Inferior parietal cortex (tissue), 1 donor: ENCODE measurements at regions not wholly inside any gene's neighbourhood (a gene's known extent, or its start where the extent isn't known, plus 50 kb on each side); places are given as distances from the start of the nearest gene placed in this dataset.
"Not testable (repeated sequence)": the region's sequence is repeated elsewhere in the genome, so short reads cannot be mapped to it uniquely, and the experiment has no call there.

Source experiments
- DNase-seq: peaks from one replicate; pipeline ENCODE4 v3.0.0-alpha.2; 2016; ENCODE audit errors: extremely low spot score

- no peak for DNase-seq
Observed at GRCh38 chr4:29708473-29708872, 1011.7 kb upstream of the PCDH7 start.

DNA sequence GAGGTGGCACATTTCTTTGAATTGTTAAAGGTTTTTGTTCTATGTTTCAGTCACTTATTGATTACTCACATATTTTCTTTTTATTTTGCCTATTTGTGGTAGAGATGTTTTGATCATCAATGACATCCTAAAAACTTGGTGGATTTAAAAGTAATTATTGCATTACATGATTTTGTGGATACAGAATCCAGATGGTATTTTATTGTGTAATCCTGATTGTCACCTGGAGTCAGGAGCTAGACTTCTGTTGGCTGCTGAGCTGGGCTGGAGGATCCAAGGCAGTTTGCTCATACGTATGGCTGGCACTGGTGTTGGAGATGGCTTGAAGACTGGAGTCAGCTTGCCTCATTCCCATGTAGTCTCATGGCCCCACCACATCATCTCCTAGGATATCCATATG lies 1009.6 kb upstream of the PCDH7 start:
- DNase-seq: no peak

DNA sequence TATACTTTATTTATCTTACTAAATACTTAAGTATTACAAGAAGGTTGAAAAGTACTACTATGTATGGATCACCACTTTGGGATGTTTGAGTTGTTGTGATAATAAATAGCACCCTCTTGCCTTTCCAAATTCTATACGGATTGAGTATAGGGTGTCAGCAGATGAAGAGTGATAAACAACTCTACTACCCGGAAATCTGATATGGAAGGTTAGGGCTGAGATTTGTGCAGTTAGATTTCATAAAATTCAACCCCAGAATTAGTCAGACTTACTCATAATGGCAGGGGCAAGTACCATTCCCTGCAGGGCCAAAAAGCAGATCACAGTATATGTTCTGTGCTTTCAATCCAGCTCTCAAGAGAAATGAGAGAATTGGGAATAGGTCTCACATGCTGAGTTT lies 1008.9 kb upstream of the PCDH7 start:
- no peak for DNase-seq

DNA sequence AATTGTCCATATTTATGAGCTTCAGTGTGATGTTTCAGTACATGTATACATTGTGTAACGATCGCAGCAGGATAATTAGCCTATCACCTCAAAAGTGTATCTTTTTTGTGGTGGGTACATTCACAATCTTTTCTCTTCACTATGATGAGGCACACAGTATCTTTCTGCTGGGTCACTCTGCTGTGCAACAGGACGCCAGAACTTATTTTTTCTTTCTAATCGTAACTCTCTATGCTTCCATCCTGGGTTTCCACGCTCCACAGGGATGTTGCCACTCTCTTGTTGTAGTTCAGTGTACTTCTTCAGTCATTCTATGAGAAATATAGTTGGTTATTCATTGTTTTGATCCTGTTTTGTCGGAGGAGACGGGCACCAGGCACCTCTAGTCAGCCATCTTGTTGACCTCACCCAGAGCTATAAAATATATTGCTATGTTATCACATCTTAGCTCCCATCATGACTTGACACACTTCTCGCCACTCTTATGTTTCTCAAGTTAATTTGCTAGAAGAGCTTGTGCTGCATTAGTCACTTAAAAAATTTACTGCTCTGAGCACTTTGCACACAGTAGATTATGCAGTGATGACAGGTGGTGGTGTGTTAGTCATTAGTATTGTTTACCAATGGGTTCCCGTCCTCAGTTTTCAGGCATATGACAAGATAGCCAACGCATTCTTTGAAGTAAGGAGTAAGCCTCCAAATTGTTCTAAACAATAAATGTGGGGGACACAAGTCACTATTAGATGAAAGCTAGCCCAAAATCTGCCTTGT lies 1002.7 kb upstream of the PCDH7 start:
- DNase-seq: no peak

DNA sequence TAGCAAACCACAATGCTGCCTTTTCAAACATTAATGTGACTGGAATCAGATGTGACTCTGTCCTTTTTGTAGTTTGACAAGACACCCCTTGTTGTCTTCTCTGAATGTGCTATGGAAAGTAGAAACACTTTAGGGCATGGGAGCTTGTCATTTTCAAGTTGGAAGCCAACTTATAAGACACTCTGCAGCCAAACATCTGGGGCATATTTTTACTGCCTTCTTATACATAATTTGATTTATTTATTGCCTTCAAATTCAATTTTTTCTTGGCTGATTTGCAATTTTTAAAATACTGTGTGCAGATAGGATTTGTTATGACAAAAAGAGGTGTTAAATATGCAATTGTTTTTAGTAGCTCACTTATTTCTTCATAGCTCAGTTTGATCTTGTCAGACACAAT lies 1002.0 kb upstream of the PCDH7 start:
- no peak for DNase-seq

GRCh38 chr4:29722253-29722652 lies 997.9 kb upstream of the PCDH7 start:
- no peak for DNase-seq

DNA sequence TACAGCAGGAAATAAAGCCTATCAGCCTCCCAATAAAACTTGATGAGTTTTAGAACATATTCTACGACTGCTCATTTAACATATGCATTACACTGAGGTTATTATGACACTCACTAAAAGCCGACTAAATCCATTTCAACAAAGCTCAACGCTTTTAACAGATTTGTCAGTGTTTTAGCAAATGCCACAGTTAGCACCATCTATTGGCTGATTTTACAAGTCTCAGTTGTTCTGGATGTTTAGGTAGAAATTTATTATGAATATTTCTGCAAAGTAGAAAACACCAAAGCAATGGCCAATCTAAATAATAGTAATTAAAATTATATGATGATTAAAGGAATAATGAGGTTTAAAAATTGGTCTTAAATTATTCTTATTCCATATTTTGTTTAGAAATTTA lies 993.2 kb upstream of the PCDH7 start:
- DNase-seq: no peak

- DNase-seq: no peak
Observed at GRCh38 chr4:29734343-29735213, 985.6 kb upstream of the PCDH7 start.

- no peak for DNase-seq
Observed at GRCh38 chr4:29756966-29757365, 963.2 kb upstream of the PCDH7 start.

DNA sequence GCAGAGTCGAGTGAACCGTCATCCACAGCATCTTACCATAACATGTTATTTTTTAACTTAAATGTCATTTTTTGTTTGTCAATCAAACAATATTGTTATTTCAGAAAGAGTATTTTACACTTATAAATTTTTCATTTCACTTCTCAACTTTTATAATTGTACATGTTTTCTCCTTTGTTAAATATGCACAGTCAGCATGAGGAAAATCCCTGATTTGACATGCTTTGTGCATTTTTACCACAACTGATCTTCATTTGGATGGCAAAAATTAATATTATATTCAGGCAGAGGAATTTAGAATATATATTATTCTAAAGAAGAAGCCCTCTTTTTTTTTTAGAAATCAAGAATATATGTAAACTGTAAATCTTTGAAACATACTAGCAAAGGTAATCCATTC lies 958.0 kb upstream of the PCDH7 start:
- no peak for DNase-seq

GRCh38 chr4:29770627-29771026 lies 949.5 kb upstream of the PCDH7 start:
- no peak for DNase-seq

DNA sequence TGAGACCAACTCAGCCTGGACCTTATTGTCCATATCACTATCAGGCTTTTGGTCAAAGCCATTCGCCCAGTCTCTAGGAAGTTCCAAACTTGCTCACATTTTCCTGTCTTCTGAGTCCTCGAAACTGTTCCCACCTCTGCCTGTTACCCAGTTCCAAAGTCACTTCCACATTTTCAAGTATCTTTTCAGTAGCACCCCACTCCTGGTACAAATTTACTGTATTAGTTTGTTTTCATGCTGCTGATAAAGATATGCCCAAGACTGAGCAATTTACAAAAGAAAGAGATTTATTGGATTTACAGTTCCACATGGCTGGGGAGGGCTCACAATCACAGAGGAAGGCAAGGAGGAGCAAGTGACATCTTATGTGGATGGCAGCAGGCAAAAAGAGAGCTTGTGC lies 932.0 kb upstream of the PCDH7 start:
- not testable (repeated sequence) for DNase-seq

GRCh38 chr4:29805245-29805644 lies 914.9 kb upstream of the PCDH7 start:
- peak; percentile 14 for DNase-seq

DNA sequence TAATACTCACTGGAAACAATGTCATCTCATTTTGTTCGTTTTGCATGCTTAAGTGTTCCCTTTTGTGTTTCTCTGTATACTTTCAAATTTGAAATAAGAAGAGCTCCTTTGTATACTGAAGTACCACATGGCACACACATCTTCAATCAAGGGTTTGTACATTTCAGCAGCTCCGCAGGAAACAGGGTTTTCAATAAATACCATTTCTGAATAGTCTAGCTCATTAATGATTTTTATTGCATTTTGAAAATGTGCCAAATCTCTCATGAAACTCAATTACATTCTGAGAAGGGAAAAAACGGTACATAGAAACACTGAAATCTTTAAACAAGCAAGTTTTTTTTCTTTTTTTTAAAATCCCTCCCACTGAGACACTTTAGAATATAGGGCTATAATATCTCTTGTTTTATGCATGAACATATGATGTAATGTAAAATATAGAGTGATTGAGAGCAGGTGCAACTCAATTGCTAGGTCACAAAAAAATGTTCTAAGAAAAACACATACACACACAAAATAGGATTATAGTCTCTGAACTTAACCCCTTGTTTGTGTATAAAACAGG lies 914.2 kb upstream of the PCDH7 start:
- no peak for DNase-seq

- DNase-seq: no peak
Observed at GRCh38 chr4:29817961-29818360, 902.2 kb upstream of the PCDH7 start.

DNA sequence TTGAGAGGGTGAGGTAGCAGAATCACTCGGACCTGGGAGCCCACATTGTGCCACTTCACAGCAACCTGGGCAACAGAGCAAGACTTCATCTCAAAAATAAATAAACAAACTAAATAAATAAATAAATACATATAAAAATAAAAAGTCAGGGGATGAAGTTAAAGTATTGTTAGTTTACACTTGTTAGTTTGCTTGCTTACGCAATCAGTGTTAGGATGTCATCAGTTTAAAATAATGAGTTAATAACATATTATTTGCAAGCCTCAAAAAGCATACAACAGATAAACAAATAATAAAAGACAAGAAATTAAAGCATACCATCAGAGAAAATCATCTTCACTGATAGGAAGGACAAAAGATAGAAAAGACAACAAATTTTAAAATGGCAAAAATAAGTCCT lies 891.1 kb upstream of the PCDH7 start:
- no peak for DNase-seq

DNA sequence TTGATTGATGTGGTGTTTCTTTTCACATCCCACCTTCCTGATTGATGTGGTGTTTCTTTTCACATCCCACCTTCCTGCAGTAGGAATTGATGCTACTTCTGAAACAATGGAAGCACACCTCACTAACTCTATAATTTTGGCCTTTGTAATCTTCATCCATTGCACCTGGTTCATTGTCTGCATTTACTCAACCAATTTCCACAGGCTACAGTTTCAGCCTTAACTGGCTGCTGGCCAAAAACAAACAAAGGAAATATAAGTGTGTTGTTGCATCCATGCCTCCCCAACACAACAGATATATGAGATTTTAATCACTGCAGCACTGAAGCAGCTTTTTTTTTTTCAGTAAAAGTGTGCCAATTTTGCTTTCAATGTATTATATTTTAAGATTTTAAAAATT lies 867.6 kb upstream of the PCDH7 start:
- no peak for DNase-seq

DNA sequence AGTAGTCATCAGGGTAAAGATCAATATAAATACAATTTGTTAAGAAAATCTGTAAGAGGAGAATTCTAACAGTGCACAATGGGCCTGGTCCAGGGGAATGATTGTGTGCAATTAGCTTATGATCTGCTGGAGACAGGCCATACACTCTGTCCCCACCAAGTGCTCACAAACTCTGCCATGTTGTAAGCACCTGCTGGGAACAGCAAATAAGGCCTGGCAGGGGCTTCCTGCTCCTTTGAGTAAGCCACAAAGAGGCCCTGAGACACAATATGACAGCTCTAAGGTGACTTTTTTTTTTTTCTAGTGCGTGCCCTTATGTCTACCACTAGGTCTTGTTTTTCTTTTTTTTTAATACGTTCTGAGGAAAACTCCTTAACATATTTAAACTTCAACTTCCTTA lies 866.3 kb upstream of the PCDH7 start:
- no peak for DNase-seq

GRCh38 chr4:29861307-29861706 lies 858.9 kb upstream of the PCDH7 start:
- no peak for DNase-seq

GRCh38 chr4:29867412-29867811 lies 852.8 kb upstream of the PCDH7 start:
- no peak for DNase-seq

- DNase-seq: no peak
Observed at GRCh38 chr4:29900336-29900735, 819.8 kb upstream of the PCDH7 start.

- no peak for DNase-seq
Observed at GRCh38 chr4:29908276-29908675, 811.9 kb upstream of the PCDH7 start.

DNA sequence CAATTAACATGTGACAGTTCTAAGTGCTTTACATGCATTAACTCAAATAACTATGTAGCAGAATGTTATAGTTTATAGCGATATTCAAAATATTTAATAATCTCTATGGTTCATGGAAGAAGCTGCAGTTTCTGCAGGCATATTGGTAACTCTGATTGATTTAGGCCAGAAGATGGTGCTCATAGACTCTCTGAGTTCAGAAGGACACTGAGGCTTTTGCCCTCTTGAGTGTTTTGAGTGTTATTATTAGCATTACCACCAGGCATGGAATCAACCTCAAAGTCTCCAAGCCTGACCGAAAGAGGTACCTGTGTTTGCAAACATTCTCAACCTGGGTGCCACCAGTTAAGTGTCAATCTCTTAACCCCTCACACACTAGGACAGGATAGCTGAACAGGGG lies 792.3 kb upstream of the PCDH7 start:
- DNase-seq: no peak
